Choroid plexus epithelial cell (primary cell): ENCODE measurements at regions not wholly inside any gene's neighbourhood (a gene's known extent, or its start where the extent isn't known, plus 50 kb on each side); places are given as distances from the start of the nearest gene placed in this dataset.

Source experiments
- DNase-seq: peaks from one replicate; pipeline ENCODE4 v3.0.0-alpha.2; 2010; ENCODE audit warnings: low read depth
- H3K4me3 ChIP-seq: 2 replicates; pipeline ENCODE4 v1.5.1; 2011; ENCODE audit warnings: low read depth, mild to moderate bottlenecking, control low read depth, low read length, moderate library complexity
- CTCF ChIP-seq: conservative IDR thresholded peaks from 2 replicates; pipeline ENCODE4 v1.5.1; 2011; ENCODE audit warnings: low read depth, mild to moderate bottlenecking, control low read depth, inconsistent platforms, low read length, moderate library complexity

GRCh38 chr1:213397638-213398037 lies 346.6 kb downstream of the RPS6KC1 start:
- no peak overlapping the region for H3K4me3 ChIP-seq
- no peak for TF ChIP-seq CTCF
- DNase-seq: no peak

GRCh38 chr1:213399695-213400094 lies 348.7 kb downstream of the RPS6KC1 start:
- no peak for TF ChIP-seq CTCF
- H3K4me3 ChIP-seq: no peak overlapping the region
- DNase-seq: no peak

- DNase-seq: no peak
- no peak for TF ChIP-seq CTCF
- no peak overlapping the region for H3K4me3 ChIP-seq
Measured at GRCh38 chr1:213409208-213409631, 358.2 kb downstream of the RPS6KC1 start.

GRCh38 chr1:213409971-213410370 lies 358.9 kb downstream of the RPS6KC1 start:
- no peak overlapping the region for H3K4me3 ChIP-seq
- no peak for TF ChIP-seq CTCF
- no peak for DNase-seq

GRCh38 chr1:213414346-213414745 lies 363.3 kb downstream of the RPS6KC1 start:
- DNase-seq: no peak
- no peak overlapping the region for H3K4me3 ChIP-seq
- no peak for TF ChIP-seq CTCF

GRCh38 chr1:213414911-213415310 lies 363.9 kb downstream of the RPS6KC1 start:
- no peak for TF ChIP-seq CTCF
- no peak for DNase-seq
- no peak overlapping the region for H3K4me3 ChIP-seq

GRCh38 chr1:213415691-213416380 lies 364.8 kb downstream of the RPS6KC1 start:
- H3K4me3 ChIP-seq: no peak overlapping the region
- no peak for DNase-seq
- no peak for TF ChIP-seq CTCF
